ENCODE measurements at regions not wholly inside any gene's neighbourhood (a gene's known extent, or its start where the extent isn't known, plus 50 kb on each side); places are given as distances from the start of the nearest gene placed in this dataset.

DNA sequence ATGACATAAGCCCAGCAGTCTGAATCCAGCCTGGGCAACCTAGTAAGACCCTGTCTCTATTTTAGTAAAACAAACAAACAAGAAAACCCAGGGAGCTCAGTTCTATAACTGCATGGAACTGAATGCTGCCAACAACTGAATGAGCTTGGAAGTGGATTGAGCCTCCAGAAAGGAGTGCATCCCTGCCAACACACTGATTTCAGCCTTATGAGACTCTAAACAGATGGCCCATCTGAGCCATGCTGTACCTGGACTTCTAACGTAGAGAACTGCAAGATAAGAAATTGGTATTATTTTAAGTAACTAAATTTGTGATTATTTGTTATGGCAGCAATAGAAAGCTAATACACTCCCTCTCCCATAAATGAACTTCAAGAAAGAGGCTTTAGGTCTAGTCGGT is 150.4 kb upstream of the RAI14 start:
- DNase-seq (ENCODE audit: low read depth), result no peak

DNA sequence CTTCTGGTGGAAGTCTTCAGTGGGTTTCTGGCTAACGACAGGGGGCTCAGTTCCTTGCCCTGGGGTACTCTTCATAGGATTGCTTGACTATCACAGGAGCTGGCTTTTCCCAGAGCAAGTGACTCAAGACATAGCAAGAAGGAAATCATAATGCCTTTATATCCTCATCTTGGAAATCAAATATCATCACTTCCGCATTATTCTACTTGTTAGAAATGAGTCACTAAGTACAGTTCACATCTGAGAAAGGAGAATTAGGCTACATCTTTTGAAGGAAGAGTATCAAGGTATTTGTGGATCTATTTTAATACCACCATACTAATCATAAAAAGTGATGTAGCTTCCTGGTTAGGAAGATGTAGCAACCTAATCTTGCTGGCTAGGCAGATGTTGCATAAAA is 148.2 kb upstream of the RAI14 start:
- DNase-seq (ENCODE audit: low read depth), result peak; percentile 40

DNA sequence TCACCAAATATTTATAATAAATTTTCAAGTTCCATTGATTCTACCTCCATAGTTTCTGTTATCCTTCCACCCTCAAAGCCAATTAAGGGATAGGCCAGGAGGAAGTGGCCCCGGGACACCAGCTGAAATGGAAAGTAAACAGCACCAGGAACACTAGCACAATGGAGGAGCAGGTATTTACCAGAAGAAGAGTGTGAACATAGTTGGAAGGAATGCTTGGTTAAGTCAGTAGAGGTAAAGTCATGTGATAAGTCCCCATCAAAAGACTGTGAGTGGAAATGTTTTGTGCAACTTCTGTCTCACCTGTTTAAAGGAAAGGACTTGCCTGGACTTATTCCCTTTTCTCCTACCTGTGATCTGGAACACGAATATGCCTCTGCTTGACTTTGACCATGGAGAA is 146.7 kb upstream of the RAI14 start:
- no peak for DNase-seq (ENCODE audit: low read depth)

DNA sequence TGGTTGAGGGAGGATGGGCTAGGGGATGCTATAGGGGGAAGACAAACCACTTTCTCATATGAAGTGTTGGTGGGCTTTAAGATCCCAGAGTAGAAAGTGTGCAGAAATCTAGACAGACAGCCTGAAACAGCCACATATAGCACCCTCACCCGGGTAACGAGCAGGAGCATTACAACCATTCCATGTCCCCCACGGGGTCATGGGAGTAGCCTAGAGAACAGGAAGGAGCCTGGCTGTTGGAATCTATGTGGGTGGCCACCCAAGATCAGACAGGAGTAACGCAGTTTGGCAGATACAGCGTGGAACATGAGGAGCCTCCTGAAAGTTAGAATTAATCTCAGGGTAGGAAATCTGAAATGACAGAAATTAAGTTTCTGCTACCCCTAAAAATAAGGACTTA is 146.1 kb upstream of the RAI14 start:
- no peak for DNase-seq (ENCODE audit: low read depth)

DNA sequence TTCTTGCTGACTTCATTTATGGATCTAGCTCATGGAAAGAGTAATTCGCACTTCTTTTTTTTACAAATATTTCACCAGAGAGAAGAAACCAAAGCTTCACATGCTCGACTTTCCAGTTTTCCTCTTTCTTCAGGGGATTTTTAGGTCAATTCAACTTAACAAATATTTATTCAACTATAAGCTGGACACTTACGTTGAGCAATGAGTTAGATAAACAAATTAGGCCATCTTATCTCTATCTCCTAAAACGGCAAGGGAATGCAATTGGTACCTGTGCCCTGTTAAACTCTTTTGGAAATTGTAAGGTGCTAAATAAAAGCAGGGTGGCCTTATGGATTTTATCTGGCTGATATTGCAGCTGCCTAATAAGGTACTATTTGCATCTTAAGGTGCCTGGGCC is 145.1 kb upstream of the RAI14 start:
- DNase-seq (ENCODE audit: low read depth), result no peak

DNA sequence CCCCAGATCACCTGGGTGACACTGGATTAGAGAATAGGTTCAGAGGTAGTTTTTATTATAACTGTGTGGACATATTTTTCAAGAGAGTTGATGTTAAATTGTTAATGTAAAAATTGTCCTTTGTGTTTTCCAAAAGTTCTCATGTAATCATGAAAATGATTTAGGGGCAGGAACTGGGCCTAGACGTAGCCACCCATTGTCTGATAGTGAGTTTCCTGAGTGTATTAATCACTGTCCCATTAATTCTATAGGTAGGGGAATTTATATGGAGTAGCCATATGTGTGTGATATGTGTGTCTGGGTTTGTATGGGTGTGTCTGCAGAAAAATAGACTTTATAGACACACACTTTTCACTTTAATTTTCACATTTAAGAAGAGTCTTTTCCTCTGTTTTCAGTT is 144.6 kb upstream of the RAI14 start:
- no peak for DNase-seq (ENCODE audit: low read depth)

DNA sequence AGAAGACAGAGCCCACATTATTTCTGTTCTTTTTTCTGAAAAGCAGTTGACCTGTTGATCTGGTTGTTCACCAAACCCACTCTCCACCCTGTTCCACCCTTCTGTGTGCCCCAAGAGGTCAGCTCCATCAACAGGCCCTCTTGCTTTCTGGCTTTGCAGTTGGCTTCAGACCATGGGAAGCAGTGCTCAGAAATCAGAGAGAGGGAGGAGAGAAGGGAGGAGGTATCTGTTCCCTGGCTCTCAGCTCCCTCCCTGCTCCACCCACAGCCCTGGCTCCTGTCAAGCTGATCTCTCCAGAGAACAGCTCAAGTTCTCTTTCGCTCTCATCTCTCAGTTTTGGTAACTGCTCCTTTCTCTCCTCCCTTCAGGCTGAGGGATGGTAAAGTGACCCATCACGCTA is 144.2 kb upstream of the RAI14 start:
- DNase-seq (ENCODE audit: low read depth), result no peak

DNA sequence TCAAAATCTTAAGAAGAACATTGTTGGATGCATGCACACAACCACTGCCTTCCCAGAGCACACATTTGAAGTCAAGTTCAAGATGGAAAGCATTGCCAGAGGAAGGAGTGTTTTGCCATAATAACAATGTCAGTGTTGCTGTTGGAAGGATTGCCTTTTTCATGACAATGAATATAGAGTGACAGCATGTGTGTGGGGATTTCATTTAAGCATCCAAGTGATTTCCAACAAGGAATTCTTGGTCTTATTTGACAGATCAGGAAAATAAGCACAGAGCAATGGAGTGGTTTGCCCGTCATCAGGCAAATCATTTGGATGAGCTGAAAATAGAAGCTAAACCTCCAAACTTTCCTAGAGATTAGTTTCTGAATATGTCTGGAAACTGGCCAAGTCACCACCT is 140.0 kb upstream of the RAI14 start:
- no peak for DNase-seq (ENCODE audit: low read depth)

DNA sequence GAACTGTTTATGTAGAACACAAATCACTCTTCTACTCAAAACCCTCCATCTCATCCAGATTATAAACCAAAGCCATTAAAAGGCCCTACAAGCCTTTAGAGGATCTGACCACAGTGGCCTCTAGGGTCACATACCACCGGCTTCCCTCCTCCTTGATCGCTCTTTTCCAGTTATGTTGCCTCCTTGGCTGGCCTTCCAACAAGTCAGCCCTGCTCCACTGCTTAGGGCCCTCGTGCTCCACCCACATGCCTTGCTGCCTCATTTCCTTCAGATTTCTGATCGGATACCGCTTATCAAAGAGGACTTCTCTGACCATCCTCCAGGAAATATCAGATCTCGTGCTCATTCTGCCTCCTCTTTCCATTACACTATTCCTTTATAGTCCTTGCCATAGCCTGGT is 139.4 kb upstream of the RAI14 start:
- peak; percentile 13 for DNase-seq (ENCODE audit: low read depth)

DNA sequence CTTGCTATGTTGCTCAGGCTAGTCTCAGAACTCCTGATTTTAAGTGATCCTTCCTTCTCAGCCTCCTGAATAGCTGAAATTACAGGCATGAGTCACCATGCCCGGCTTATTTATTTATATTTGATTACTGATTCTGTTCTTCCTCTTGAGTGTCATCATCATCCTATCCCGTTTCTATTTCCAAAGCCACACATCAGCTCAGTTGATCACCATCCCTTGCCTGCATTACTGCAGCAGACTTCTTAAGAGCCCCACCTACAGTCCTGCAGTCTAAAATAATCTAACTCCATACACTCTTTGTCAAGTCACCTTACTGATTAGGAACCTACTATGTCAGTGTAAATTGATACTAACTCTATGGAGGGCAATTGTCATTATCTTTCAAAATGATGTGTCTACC is 138.9 kb upstream of the RAI14 start:
- DNase-seq (ENCODE audit: low read depth), result peak; percentile 85

DNA sequence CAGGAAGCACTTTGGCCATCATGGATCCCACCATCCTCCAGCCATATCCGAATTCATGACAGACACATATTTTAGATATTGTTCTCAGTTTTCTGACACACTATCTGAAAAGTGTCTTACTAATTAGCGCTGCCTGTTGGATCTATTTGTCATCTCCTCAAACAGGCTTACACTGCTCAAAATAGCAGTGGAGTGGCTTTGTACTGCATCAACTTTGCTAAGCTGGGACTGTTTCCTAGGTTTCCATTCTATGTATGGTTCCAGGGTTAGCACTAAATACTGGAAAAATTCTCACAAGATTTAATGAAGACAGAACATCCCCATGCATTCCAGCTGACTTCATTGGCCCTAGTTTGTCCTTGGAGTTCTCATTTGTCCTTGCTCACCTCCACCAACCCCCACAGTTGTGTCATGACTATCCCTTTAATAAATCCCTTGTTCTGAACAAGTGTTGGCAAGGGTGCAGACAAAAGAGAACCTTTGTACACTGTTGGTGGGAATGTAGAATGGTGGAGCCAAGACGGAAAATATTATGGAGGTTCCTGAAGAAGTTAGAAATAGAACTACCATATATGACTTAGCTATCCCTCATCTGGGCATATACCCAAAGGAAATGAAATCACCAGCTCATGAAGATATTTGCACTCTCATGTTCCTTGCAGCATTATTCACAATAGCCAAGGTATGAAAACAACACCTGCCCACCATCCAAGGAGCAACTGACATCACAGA is 136.5 kb upstream of the RAI14 start:
- peak; percentile 45 for DNase-seq (ENCODE audit: low read depth)

DNA sequence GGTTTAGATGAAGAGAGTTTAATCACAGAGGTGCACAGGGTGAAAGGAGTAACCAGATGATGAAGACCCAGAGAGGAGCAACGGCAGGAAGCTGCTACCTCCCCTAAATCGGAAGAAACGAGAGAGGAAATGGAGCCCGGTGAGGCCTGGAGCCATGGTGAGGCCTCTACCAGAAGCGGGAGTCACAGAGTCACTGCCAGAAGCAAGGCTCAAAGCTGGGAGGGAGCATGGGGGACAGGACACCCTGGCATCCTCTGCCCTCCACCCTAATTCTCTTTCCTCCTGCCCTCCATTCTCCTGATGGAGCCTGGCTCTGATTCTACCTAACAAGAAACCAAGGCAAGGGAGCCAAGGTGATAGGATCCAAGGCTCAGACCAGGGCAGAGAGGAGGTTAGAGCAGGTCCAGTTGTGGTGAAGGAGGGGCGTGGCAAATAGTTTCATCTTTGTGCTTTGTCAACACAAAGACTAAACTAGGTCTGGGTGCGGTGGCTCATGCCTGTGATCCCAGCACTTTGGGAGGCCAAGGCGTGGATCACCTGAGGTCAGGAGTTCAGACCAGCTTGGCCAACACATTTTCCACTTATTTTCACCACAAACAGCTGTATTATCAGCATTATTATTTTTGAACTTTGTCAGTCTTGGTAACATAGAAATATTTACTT is 134.4 kb upstream of the RAI14 start:
- DNase-seq (ENCODE audit: low read depth), result no peak

DNA sequence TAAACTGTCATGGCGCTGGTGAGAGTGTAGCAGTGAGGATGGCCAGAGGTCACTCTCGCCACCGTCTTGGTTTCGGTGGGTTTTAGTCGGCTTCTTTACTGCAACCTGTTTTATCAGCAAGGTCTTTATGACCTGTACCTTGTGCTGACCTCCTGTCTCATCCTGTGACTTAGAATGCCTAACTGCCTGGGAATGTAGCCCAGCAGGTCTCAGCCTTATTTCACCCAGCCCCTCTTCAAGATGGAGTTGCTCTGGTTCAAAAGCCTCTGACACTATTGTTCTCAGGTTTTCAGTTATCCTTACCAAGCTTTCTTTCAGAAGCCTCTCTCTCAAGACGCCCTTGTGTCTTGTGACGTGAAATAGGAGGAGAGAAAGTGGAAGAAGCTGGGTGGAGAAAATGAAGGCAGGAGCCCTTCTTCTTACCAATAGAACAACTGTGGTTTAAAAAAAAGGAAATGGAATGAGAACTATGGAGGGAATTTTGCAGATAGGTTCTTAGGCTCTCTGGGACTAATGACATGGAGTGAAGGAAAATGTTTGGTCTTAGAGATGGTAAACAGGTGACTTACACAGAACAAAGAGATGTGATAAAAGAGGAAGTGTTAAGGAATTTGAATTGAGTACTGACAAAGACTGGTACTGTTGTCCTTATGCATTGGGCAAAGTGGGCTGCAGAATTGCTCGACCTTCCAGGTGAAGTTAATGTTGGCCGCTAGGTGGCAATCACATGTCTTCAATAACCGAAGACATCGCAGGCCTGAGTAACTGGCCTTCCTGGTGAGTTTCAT is 133.3 kb upstream of the RAI14 start:
- DNase-seq (ENCODE audit: low read depth), result peak; percentile 92

DNA sequence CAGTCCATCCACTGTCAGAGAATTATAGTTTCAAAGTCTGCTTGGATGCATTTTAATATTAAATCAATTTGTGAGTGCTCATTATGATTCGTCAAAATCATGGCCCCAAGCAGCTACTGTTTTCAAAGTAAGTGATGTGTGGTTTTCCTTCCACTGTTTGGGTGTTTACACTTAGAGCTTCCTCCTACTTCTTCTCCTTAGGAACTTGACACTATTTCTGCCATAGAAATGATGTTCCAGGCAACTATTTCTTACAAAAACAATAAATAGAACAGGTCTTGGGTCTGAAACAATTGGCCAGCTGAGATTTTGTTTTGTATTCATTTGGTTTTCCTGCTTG is 132.8 kb upstream of the RAI14 start:
- no peak for DNase-seq (ENCODE audit: low read depth)

DNA sequence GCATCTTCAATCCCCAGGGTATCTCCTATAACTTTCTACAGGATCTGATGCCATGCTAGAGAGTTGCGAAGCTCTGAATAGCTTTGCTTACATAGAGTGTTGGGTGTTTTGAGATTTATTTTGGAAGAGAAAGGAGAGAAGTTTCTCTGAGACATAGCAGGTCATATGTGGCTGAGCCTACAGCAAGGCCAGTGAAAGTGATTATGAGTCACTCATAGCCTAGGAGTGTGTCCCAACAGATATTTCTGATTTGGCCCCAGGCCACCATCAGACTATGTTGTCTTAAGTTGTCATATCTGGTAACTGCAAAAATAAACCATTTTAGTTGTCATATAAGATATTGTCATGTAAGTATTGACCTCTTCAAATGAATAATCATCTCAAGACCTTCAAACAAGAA is 132.0 kb upstream of the RAI14 start:
- peak; percentile 81 for DNase-seq (ENCODE audit: low read depth)

DNA sequence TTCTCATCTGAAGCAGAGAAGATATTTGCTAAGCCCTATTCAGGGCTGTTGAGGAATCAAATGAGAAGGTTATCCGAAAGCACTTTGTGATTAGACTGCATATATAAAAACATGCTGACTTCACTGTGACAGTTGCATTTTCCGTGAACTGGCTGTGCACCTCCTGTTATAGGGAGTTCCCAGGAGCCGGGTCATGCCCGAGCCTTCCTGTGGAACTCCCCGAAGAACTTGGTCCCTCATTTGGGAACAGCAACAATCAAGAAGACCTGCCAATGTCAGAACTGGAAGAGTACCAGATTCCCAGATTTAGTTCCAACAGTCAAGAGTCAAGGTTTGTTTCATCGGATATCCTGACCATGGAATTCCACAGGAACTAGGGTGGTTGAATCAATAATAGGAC is 130.4 kb upstream of the RAI14 start:
- DNase-seq (ENCODE audit: low read depth), result no peak

DNA sequence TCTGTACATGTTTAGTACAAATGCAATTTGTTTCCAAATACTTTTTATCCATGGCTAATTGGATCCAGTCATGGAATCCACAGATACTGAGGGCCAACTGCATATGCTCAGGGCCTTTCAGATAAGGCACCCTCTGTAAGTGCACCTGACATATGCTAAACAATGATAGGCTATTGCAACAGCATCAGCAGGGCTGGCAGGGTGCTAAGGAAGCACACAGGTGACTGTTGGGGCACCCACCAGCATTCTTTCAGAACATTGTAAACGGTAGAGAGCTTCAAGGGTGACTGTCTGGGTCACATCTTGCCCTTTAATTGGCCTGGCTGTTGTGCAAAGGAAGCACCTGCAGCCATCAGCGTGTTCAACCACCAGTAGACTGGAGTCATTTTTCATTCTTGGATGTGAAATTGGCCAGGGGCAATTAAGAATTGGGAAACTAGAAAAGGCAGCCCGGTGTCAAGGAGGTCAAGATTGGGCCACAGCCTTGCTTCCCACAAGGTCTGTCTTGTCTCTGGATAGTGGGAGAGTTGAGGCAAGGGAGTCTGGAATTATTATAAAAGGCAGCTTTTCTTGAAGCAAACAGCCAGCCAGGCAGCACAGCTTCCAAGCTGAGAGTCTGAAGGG is 129.3 kb upstream of the RAI14 start:
- no peak for DNase-seq (ENCODE audit: low read depth)

DNA sequence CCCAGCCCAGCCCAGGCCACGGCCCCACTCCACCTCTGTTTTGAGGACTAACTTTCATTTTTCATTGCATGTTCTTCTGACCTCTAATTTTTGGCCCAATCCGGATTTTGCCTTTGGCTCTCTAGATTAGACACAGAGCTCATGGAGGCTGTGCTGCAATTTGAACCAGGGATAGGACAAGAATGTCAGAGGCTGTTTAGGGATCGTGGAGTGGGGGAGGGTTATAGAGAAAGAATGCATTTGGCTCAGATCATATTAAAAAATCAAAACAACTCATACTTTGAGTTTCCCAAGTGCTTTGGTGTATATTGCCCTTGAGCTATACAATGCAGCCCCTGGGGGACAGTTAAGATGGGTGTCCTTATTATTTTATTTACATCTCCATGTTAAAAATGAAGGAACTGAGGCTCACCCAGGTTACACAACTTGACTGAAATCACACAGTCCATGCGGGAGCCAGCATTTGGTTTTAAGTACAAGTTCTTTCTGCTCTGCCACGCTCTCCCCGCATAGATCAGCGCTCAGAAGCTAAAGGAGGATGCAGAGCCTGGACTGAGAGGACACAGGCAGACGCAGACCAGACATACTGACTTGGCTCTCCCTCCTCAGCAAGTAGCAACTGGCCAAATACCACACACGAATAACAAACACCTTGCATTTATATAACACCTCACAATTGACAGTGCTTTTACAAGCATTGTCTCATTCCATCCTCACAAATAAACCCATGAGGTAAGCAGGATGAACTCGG is 126.4 kb upstream of the RAI14 start:
- DNase-seq (ENCODE audit: low read depth), result no peak

DNA sequence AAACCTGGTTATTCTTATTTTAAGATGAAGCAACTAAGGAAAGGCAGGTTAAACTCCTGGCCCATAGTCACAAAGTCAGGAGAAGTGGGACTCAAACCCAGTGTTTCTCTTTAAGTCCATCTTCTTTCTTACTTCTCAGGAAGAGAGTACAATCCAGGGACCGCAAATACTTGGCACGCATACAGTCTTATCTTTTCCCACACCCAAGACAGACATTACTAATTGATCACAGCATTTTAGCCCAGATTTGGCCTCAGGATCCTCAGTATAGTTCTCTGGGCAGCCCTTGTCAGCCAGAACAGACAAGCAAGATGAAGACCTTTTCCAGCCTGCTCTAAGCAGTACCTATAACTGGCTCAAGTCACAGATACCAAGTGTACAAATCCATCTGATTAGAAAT is 125.5 kb upstream of the RAI14 start:
- no peak for DNase-seq (ENCODE audit: low read depth)

DNA sequence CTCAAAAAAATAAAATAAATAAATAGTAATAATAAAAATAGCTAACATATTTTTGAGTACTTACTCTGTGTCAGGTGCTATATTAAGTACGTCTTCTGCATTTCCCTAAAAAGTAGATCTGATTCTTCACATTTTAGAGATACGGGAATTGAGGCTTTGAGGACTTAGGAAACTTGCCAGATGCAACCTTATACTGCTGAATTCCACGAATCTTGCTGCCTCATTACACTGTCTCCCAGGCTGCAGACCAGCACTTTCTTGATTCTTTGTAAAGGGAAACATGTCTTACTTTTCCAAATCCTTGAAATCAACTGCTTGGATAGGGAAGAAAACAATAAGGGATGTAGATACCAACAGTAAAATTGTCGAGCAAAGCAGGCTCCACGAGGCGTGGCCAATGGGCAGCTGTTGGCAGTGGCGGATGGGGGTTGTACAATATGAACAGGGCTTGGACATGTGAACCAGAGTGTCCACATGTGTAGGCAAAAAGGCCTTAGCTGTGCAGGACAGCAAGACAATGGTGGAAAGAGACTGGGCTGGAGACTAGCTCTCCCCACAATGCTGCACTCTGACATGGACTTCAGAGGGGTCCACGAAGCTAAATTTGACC is 124.3 kb upstream of the RAI14 start:
- no peak for DNase-seq (ENCODE audit: low read depth)

DNA sequence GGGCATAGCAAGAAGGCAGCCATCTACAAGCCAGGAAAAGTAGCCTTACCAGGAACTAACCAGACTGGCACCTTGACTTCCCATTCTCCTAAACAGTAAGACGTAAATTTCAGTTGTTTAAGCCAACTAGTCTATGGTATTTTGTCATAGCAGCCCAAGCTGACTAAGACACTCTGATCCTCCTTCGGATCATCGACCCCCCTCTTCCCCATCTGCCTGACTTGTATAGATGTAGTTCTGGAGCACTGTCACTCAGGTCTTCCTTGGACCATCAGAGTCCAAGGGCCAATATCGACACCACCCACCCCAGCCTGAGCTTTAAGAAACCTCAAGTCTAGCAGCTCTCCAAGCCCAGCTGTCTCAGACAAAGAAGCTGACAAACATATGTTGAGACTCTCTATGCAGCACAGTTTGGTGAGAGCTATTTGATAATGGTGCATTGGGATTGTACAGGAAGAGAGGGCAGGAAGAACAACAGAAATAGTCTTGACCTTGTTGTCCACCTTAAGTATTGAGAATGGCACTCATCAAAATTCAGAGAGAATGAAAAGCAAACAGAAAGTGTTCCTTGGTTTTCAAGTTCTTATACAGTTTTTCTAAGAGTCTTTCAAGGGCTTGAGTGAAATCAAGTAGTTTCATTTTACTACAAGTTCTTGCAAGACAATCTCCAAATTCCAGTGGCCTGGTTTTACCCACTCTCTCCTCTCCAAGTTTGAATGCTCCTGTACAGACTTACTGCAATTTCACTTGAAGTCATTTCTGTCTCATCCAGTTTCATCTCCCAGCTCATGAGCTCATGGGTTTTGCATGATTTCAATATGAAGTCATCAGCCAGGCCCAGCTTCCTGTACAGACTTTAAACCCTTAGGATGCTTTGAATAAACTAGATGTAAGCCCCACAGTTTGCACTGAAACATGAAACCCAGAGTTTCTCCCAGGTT is 122.3 kb upstream of the RAI14 start:
- peak; percentile 75 for DNase-seq (ENCODE audit: low read depth)
